ENCODE measurements at regions not wholly inside any gene's neighbourhood (a gene's known extent, or its start where the extent isn't known, plus 50 kb on each side); places are given as distances from the start of the nearest gene placed in this dataset.

DNA sequence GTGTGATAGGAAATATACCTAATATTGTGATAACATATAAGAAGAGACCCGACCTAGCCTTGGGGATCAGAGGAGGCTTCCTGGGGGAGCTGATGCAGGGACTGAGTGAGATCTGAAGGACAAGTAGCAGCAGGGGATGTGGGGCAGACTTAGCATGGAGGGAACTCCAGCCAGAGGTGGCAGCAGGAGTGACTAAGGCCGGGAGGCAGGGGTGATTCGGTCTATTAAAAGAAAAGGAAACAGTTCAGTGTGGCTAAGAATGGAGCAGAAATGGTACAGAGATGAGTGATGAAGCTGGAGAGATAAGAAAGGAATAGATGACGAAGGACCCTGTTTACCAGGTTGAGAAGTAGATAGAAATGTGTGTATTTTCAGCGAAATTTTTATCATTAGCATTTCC lies 408.8 kb downstream of the ENC1 start:
- H3K4me3 ChIP-seq (ENCODE audit: low read depth, low read length), result no peak overlapping the region
- TF ChIP-seq, protein P1, sequence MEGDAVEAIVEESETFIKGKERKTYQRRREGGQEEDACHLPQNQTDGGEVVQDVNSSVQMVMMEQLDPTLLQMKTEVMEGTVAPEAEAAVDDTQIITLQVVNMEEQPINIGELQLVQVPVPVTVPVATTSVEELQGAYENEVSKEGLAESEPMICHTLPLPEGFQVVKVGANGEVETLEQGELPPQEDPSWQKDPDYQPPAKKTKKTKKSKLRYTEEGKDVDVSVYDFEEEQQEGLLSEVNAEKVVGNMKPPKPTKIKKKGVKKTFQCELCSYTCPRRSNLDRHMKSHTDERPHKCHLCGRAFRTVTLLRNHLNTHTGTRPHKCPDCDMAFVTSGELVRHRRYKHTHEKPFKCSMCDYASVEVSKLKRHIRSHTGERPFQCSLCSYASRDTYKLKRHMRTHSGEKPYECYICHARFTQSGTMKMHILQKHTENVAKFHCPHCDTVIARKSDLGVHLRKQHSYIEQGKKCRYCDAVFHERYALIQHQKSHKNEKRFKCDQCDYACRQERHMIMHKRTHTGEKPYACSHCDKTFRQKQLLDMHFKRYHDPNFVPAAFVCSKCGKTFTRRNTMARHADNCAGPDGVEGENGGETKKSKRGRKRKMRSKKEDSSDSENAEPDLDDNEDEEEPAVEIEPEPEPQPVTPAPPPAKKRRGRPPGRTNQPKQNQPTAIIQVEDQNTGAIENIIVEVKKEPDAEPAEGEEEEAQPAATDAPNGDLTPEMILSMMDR (IDR thresholded peaks at IDR 0.05; ENCODE audit: low read depth, low read length), result no peak

DNA sequence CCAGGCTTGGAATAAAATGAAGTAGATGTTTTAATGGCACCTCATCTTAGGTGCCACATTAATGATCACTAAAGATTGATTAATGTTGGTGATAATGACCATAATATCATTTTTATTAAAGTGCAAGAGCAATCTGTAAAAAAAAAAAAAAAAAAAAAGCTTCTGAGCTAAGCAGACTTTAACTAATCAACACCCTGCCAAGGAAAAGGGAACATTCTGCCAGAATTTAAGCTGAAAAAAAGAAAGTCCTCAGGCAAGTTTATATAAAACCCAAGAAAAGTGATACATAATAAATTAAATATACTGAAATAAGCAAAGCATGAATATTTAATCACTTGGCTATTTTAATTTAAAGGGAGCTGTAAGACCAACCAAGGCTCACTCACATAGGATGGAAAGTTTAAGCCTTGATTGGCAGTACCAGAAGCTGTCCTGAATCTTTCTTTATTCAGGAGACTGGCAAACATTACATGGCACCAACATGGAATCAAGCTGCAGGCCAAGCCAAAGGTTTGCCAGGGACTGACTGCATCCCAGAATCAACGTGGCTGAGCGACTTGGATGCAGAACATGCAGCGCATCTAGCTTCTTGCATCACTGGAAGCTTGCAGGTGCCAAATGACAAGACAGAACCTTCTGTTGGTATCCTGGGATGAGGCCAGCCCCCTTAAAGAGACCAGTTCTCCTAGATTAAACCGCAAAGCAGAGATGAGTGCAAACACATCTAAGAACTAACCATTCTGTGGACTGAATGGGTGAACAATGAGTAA lies 413.6 kb downstream of the ENC1 start:
- TF ChIP-seq, protein P1 (IDR thresholded peaks at IDR 0.05; ENCODE audit: low read depth, low read length), result no peak
- H3K4me3 ChIP-seq (ENCODE audit: low read depth, low read length), result no peak overlapping the region

DNA sequence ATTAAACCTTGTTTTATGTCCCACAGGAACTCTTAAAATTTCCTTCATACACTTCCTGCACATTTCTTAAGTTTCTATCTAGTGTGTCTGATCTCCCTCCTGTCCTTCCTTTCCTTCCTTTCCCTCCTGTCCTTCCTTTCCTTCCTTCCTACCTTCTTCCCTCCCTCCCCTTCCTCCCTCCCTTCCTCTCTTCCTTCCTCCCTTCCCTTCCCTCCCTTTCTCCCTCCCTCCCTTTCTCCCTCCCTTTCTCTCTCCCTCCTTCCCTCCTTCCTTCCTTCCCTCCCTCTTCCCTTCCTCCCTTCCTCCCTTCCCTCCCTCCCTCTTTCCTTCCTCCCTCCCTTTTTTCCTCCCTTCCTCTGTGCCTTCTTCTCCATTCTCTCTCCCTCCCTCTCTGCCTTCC lies 414.9 kb downstream of the ENC1 start:
- TF ChIP-seq, protein P1 (IDR thresholded peaks at IDR 0.05; ENCODE audit: low read depth, low read length), result no peak
- H3K4me3 ChIP-seq (ENCODE audit: low read depth, low read length), result no peak overlapping the region

DNA sequence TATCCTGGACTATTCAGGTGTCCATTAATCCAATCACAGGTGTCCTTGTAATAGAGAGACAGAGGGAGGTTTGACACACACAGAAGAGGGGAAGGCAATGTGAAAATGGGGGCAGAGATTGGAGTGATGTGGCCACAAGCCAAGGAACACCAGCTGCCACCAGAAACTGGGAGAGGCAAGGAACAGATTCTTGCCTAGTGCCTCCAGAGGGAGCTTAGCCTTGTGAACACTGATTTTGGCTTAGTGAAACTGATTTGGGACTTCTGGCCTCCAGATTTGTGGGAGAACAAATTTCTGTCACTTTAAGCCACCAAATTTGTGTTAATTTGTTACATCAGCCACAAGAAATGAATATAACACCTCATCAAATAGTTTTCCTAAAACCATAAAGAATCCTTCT lies 416.2 kb downstream of the ENC1 start:
- TF ChIP-seq, protein P1 (IDR thresholded peaks at IDR 0.05; ENCODE audit: low read depth, low read length), result no peak
- no peak overlapping the region for H3K4me3 ChIP-seq (ENCODE audit: low read depth, low read length)

DNA sequence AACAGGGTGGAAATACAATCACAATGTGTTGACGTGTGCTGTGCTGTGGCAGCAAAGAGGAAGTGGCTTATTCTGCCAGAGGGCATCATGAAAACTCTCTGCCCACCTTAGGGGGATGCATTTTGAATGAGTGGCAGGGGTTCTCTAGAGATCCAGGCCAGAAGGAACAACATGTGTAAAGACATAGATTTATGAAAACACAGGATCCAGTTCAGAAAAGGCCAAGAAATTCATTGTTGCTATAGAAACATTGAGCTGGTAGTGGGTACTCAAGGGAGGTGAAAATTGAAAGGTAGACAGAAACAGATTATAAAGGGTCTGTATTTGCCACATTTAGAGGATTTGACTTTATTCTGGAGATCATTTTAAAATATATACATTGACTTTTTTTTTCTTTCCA lies 417.7 kb downstream of the ENC1 start:
- no peak overlapping the region for H3K4me3 ChIP-seq (ENCODE audit: low read depth, low read length)
- TF ChIP-seq, protein P1 (IDR thresholded peaks at IDR 0.05; ENCODE audit: low read depth, low read length), result no peak

DNA sequence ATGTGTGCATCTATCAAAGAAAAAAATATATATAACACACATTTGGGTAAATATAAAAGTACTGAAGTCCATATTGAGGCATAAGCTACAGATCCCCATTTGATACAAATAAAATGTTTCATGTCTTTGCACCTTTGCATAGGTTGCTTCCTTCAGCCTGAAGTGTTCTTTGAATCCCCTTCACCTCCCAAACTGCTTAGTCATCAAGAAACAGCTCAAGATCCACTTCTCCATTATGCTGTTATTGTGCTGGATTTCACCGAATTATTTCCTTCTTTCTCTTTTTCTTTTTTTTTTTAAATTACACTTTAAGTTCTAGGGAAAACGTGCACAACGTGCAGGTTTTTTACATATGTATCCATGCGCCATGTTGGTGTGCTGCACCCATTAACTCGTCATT lies 419.1 kb downstream of the ENC1 start:
- TF ChIP-seq, protein P1 (IDR thresholded peaks at IDR 0.05; ENCODE audit: low read depth, low read length), result no peak
- no peak overlapping the region for H3K4me3 ChIP-seq (ENCODE audit: low read depth, low read length)

DNA sequence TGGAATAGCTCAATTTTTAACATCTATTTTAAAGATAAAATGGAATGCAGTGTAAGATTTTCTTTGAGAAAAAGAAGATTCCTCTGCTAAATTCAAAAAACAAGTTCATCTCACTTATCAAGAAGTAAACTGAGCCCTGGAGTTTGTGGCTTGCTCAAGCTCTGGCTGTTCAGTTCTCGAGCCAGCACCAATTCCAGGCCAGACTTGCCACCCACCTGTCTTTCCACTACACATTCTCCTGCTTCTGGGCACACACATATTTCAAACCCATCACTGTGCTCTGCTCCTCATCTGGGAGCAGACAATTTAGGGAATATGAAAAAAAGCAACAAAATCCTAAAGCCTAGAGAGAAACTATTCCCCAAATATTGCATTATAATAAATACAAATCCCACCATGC lies 424.5 kb downstream of the ENC1 start:
- TF ChIP-seq, protein P1 (IDR thresholded peaks at IDR 0.05; ENCODE audit: low read depth, low read length), result no peak
- H3K4me3 ChIP-seq (ENCODE audit: low read depth, low read length), result no peak overlapping the region

Data from WI38 (cell line).